VCaP (cell line): ENCODE measurements at regions not wholly inside any gene's neighbourhood (a gene's known extent, or its start where the extent isn't known, plus 50 kb on each side); places are given as distances from the start of the nearest gene placed in this dataset.

ENCODE experiments used
- H3K27ac ChIP-seq: fragments of 450-650 bp; 2 replicates; pipeline ENCODE4 v1.5.1; 2017
- CTCF ChIP-seq: fragments of 450-650 bp; conservative IDR thresholded peaks from 2 replicates; pipeline ENCODE4 v1.5.1; 2017; ENCODE audit warnings: mild to moderate bottlenecking, moderate library complexity

- H3K27ac ChIP-seq = no peak overlapping the region
- no peak for TF ChIP-seq CTCF
Measured at GRCh38 chr10:21272643-21273399, 252.7 kb downstream of the SKIDA1 start.

GRCh38 chr10:21270976-21271375 lies 254.5 kb downstream of the SKIDA1 start:
- no peak overlapping the region for H3K27ac ChIP-seq
- no peak for TF ChIP-seq CTCF

GRCh38 chr10:21269289-21269688 lies 256.2 kb downstream of the SKIDA1 start:
- H3K27ac ChIP-seq = no peak overlapping the region
- no peak for TF ChIP-seq CTCF

GRCh38 chr10:21265622-21266021 lies 259.9 kb downstream of the SKIDA1 start:
- no peak for TF ChIP-seq CTCF
- no peak overlapping the region for H3K27ac ChIP-seq

- no peak overlapping the region for H3K27ac ChIP-seq
- no peak for TF ChIP-seq CTCF
Measured at GRCh38 chr10:21264271-21264670, 261.2 kb downstream of the SKIDA1 start.

DNA sequence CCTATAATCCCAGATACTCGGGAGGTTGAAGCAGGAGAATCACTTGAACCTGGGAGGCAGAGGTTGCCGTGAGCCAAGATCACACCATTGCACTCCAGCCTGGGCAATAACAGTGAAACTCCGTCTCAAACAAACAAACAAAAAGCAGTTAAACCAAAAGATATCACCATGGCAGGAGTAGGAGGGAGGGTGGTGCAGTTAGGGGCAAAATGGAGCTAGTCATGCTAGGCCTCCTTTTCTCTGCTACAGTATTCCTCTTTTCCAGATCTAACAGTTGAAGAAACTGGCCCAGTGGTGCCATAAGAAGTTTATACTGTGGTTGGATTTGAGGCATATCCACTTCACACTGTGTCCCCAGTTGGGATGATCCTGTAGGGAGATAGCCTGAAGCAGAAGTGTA lies 261.6 kb downstream of the SKIDA1 start:
- no peak for TF ChIP-seq CTCF
- H3K27ac ChIP-seq = no peak overlapping the region

- H3K27ac ChIP-seq = no peak overlapping the region
Measured at GRCh38 chr10:21263263-21263803, 262.1 kb downstream of the SKIDA1 start.

More at GRCh38 chr10:21263263-21263803, 262.1 kb downstream of the SKIDA1 start:
- TF ChIP-seq CTCF = no peak
